ENCODE measurements at regions not wholly inside any gene's neighbourhood (a gene's known extent, or its start where the extent isn't known, plus 50 kb on each side); places are given as distances from the start of the nearest gene placed in this dataset.

DNA sequence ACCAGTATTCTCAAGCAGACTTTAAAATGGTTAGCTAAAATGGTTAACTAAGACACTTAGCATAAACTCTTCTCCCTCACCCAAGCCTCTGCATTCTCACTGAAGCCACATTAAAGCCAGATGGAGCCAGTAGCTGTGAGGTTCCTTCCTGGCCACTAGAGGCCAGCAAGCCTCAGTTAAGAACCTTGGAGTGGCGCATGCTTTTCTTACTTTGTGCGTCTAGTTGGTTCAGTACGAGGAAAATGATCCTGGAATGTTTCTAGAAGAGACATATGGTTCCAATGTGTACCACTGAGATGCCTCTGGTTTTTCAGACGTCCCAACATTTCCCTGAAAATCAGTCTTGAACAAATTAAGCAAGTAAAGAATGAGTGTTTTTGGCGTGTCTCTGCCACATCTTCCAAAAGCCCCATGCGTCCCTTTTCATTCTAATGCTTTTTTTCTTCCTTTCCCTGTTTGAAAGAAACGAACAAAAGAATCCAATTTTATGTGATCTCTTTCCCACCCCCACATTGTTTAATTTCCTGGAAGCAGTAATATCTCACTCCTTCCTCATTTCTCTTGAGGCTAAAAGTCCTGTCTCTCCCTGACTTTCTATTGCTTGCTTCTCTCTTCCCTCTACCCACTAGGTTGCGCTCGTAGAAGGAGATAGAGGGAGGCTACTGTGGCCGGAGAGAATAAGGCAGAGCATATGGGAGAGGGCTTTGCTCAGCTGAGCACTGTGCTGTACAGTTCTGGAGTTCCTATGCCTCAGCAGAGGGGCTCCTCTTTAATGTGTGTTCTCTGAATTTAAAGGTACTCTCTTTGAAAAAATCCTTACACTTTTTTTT is 82.9 kb upstream of the TAB3 start:
- peak; percentile 2 for DNase-seq (ENCODE audit: insufficient read length, low spot score)
- FAIRE-seq: no peak

DNA sequence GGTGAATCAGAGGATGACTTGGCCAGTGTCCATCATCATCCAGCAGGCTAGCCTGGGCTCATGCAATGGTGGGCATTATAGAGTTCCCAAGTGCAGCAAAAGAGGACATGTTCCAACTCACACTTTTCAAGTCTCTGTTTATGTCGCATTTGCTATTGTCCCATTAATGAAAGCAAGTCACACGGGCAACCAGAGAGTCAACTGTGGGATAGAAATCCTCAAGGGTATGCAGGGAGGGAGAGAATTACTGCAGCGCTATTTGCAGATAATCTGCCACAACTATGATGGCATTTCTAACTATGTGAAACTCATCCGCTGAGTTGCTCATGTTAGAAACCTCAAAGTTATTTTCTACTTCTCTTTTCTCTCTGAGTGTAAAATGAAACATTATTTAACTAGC is 78.5 kb upstream of the TAB3 start:
- FAIRE-seq (no peak), DNase-seq (ENCODE audit: insufficient read length, low spot score) (no peak)
- TF ChIP-seq POLR2A (IDR thresholded peaks at IDR 0.05; ENCODE audit: low read depth, low read length): no peak

More for the DNA sequence above, 82.9 kb upstream of the TAB3 start:
- TF ChIP-seq POLR2A (IDR thresholded peaks at IDR 0.05; ENCODE audit: low read depth, low read length): no peak

DNA sequence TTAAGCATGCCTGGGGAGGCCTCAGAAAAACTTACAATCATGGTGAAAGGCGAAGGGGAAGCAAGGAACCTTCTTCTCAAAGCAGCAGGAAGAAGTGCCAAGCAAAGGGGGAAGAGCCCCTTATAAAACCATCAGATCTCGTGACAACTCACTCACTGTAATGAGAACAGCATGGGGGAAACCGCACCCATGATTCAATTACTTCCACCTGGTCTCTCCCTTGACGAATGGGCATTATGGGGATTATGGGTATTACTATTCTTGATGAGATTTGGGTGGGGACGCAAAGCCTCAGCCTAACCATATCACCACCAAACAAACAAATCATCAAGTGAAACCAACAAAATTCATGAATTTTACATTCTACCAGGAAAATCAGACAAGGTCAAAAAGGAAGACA is 76.7 kb upstream of the TAB3 start:
- no peak for FAIRE-seq
- DNase-seq (ENCODE audit: insufficient read length, low spot score): no peak
- TF ChIP-seq POLR2A (IDR thresholded peaks at IDR 0.05; ENCODE audit: low read depth, low read length): no peak

DNA sequence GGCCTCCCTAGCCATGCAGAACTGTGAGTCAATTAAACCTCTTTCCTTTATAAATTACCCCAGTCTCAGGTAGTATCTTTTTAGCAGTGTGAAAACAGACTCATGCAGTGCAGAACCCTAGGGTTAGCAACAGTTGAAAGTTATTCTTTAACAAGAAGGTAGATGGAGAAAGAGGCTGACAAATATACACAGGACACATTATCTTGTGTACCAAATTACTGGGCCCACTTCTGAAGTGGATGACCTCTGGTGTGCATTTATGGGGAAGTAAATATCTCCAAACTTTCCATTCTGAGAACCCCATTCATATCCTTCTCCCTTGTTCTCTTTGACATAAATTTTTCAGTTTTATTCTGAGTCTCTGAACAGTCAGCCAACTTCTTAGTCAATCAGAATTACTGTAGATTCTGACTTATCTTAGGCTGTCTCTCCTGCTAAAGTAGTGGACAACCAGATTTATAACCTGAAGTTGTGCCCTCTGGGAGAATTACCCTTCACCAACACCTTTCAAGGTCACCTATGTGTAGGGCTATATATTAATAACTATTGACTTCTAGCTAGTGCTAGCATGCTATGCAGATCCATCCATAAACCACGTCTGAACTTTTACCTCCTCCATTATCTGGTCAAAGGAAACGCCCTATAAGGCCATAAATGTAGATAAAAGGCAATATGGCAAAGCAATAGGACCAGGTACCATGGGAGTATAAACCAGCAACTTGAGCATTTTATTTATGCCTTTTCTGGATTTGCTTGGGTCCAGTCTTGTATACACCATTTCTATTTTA is 72.5 kb upstream of the TAB3 start:
- no peak for TF ChIP-seq POLR2A (IDR thresholded peaks at IDR 0.05; ENCODE audit: low read depth, low read length)
- FAIRE-seq: no peak
- no peak for DNase-seq (ENCODE audit: insufficient read length, low spot score)

DNA sequence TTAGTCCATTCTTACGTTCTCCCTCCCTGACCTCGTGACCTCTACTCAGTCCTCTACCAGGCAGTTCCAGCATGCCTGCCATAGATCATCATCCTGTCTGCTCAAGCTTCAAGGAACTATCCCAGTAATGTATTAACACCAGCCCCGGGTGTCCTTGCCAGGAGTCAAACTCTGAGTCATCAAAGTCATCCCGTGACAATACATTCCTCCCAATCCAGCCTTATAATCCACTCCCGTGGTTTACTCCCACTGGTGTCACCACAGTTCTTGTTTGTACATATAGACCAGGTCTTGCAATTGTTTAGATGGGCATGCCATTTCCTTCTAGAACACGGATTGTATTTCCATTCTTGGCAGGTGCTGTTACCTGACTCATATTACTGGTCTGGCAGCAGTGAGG is 68.7 kb upstream of the TAB3 start:
- TF ChIP-seq POLR2A (IDR thresholded peaks at IDR 0.05; ENCODE audit: low read depth, low read length): no peak
- DNase-seq (ENCODE audit: insufficient read length, low spot score): peak; percentile 9
- no peak for FAIRE-seq

DNA sequence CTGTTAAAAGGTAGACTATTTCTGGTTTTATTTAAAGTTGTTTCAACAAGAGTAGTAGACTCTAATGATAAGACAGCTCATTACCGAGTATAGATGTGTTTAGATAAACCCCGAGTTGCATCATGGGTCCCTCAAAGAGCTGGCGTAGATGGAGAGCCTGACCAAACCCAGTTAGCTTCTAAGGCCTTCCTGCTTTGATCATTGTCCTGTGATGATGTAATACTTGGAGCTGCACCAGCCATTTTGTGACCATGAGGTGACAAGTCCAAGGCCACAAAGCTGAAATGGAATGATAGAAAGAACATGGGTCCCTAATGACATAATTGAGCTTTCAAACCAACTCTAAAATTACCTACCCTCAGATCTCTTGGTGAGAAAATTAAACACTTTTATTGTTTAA is 66.6 kb upstream of the TAB3 start:
- FAIRE-seq (no peak), DNase-seq (ENCODE audit: insufficient read length, low spot score) (no peak)
- TF ChIP-seq POLR2A (IDR thresholded peaks at IDR 0.05; ENCODE audit: low read depth, low read length): no peak

DNA sequence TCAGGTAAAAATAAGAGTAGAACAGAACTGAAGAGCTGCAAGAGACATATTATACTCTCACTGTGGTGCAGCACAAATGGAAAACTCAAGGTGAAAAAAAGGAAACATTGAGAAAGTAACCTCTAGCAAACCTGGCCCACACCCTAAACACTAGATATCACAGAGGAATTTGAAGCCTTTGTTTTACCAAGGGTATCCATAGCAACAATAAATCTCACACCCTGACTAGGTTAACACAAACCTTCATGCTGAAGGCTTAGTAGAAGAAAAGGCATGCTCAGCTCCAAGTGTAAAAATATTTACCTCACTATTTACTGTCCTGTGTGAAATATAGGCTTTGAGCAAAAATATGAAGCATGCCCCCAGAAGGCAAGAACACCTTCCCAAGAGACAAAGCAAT is 61.9 kb upstream of the TAB3 start:
- no peak for TF ChIP-seq POLR2A (IDR thresholded peaks at IDR 0.05; ENCODE audit: low read depth, low read length)
- FAIRE-seq (no peak), DNase-seq (ENCODE audit: insufficient read length, low spot score) (no peak)

DNA sequence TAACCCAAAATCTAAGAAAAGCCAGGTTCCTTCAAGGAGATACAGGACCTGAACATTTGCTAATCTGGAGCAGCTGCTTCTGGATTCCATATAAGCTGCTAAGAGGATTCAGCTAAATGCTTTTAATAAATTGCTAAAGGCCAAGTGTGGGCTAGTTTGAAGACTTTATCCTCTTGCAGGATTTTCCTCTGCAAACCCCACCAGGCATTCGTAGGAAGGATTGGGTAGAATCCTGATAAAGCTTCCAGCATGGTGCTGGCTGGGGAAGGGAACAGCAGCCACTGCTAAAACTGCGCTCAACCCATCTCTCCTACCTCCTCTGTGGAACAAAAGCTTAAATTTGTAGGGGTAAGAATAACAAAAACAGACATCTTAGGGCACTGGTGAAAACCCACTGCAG is 61.3 kb upstream of the TAB3 start:
- DNase-seq (ENCODE audit: insufficient read length, low spot score) (no peak), FAIRE-seq (no peak)
- TF ChIP-seq POLR2A (IDR thresholded peaks at IDR 0.05; ENCODE audit: low read depth, low read length): no peak

DNA sequence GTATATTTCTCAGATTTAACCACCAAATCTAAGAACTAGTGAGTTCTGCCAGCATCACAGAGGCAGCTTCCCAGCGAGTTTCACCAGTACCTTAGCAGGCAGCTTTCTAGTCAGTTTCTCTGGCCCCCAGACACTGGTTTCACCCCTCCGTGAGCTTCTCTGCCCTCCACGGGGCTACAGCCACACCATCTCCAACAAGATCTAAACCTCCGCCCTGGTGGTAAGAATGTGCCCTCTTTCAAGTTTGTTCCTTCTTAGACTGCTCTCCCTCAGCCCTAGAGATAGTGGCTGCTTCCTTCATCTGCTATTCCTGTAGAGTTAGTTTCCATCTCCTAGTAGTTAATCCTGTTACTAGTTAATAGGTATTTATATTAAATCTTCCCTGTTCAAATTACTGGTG is 60.5 kb upstream of the TAB3 start:
- no peak for DNase-seq (ENCODE audit: insufficient read length, low spot score)
- TF ChIP-seq POLR2A (IDR thresholded peaks at IDR 0.05; ENCODE audit: low read depth, low read length): no peak
- FAIRE-seq: no peak

DNA sequence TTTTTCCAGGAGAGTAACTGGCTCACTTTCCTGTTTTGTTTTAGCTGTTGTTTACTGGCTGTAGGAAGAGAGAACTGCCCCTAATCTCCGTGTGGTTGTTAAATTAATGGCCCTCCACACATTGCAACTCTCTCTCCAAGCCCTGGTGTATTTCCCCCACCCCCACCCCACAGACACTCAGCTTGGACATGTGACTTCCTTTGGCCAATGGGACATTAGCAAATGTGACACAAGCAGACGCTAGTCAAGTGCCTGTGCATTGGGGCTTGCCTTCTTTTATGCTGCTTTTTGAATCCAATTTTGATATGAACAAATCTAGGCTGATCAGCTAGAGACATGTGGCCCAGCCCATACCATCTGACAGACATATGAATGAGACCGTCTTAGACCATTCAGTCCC is 59.6 kb upstream of the TAB3 start:
- TF ChIP-seq POLR2A (IDR thresholded peaks at IDR 0.05; ENCODE audit: low read depth, low read length): no peak
- FAIRE-seq: no peak

DNA sequence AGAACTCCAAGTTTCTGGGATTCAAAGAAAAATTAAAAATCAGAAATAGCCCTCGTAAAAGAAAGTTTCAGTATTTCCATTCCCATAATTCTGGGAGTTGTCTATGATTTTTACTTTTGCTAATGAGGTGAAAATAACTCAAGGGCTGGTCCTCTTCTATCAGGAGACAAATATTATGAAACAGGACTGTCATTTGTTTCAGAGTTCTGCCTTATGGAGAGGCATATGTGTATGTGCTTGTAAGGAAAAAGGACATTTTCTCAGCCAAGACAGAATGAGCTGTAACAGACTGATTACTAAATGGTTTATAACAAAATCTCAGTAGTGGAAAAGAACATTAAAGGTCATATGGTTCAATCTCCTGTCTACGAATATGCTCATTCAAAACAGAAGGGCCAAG is 59.0 kb upstream of the TAB3 start:
- DNase-seq (ENCODE audit: insufficient read length, low spot score): no peak
- no peak for FAIRE-seq
- no peak for TF ChIP-seq POLR2A (IDR thresholded peaks at IDR 0.05; ENCODE audit: low read depth, low read length)

More for the DNA sequence above, 59.6 kb upstream of the TAB3 start:
- no peak for DNase-seq (ENCODE audit: insufficient read length, low spot score)

DNA sequence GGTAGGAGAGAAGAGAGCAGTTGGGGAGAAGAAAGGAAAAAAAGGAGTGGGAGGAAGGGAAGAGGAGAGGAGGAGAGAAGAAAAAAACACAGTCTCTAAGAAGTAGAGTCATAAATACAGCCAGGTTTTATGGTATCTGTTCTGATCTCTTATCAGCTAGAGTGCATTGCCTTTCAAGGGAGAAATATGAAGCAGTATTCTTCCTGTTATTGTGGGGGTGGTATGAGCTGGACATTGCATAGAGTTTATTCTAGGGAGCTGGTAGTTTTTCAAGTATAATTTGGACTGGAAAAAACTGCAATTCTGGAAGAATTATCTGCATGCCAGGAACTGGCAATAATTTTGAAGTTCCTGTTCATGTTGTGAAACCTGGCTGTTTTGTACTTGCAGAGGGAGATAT is 54.9 kb upstream of the TAB3 start:
- DNase-seq (ENCODE audit: insufficient read length, low spot score): no peak
- FAIRE-seq: no peak
- no peak for TF ChIP-seq POLR2A (IDR thresholded peaks at IDR 0.05; ENCODE audit: low read depth, low read length)

DNA sequence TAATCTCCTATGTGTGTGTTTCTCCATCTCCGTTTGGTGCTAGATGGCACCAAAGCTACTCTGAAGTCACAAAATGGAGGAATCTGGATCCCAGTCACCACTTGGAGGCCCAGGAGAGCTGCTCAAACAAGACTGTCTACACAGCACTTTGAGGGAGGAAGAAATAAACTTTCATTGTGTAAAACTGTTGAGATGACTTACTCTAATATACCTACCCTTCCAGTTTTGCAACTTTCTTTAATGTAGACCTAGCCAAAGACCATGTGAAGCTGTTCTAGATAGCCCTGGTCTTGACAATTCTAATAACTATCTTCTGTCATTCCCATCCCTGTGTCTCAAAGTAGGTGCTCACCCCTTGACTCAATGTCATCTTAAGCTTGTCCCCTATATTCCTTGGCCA is 52.8 kb upstream of the TAB3 start:
- no peak for TF ChIP-seq POLR2A (IDR thresholded peaks at IDR 0.05; ENCODE audit: low read depth, low read length)
- FAIRE-seq (no peak), DNase-seq (ENCODE audit: insufficient read length, low spot score) (no peak)

DNA sequence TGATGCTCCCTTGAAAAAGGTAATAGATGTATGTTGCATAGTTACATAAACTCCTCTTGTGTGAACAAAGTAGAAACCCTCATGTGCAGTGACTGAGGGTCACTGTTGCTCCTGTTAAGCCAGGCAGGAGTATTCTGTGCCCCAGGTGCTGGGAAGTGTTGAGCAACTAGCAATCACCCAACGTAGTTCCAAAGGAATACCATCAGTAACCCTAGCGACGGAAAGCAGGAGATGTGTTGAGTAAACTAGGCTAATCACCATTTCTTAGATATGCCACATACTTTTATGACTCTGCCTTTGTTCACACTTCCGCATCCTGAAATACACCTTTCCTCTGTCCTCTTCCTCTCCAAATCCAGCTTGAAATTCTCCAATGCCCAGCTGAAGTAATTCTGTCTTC is 50.9 kb upstream of the TAB3 start:
- TF ChIP-seq POLR2A (IDR thresholded peaks at IDR 0.05; ENCODE audit: low read depth, low read length): no peak
- no peak for FAIRE-seq
- no peak for DNase-seq (ENCODE audit: insufficient read length, low spot score)

Measured in H54 (cell line).